Fibroblast of skin of right biceps (primary cell): ENCODE measurements at regions not wholly inside any gene's neighbourhood (a gene's known extent, or its start where the extent isn't known, plus 50 kb on each side); places are given as distances from the start of the nearest gene placed in this dataset.

Experiments used
- DNase-seq: peaks from one replicate; pipeline ENCODE4 v3.0.0-alpha.2; 2013

- no peak for DNase-seq
Measured at GRCh38 chr18:54769526-54770464, 58.5 kb upstream of the RAB27B start.

- no peak for DNase-seq
Measured at GRCh38 chr18:54772056-54772455, 56.2 kb upstream of the RAB27B start.

- peak; percentile 59 for DNase-seq
Measured at GRCh38 chr18:54774423-54774822, 53.9 kb upstream of the RAB27B start.

- no peak for DNase-seq
Measured at GRCh38 chr18:54774981-54775665, 53.2 kb upstream of the RAB27B start.

GRCh38 chr18:54775686-54776085, 52.6 kb upstream of the RAB27B start:
- DNase-seq = peak; percentile 74

GRCh38 chr18:54776282-54776977, 51.8 kb upstream of the RAB27B start:
- DNase-seq = peak; percentile 99

GRCh38 chr18:54777118-54777791, 51.0 kb upstream of the RAB27B start:
- DNase-seq = no peak

- no peak for DNase-seq
Measured at GRCh38 chr18:54777989-54778388, 50.3 kb upstream of the RAB27B start.
